ENCODE measurements at regions not wholly inside any gene's neighbourhood (a gene's known extent, or its start where the extent isn't known, plus 50 kb on each side); places are given as distances from the start of the nearest gene placed in this dataset.

- H3K4me3 ChIP-seq (ENCODE audit: extremely low read depth in 1 of 4, insufficient read depth in 2 of 4, low read depth in 3 of 4, low read length in 4 of 4), result no peak overlapping the region
- no peaks in the 10 kb centered on the region for H3K23me2 ChIP-seq (ENCODE audit: low read depth, low read length)
- FAIRE-seq (no peak), DNase-seq (ENCODE audit: low read depth in 1 of 2, low spot score in 2 of 2) (no peak)
- H2BK15ac ChIP-seq (ENCODE audit: low read length), result no peak overlapping the region
- no peaks in the 10 kb centered on the region for H3K27me3 ChIP-seq (replicated peaks in 1 of 4; ENCODE audit: control insufficient read depth in 3 of 4, extremely low read depth in 1 of 4, insufficient read depth in 3 of 4, low read length in 3 of 4)
- no peak overlapping the region for H4K5ac ChIP-seq (ENCODE audit: insufficient read length, low read depth, low read length)
- H2BK5ac ChIP-seq (ENCODE audit: low read depth, low read length), result no peak overlapping the region
- no peak overlapping the region for H3K27ac ChIP-seq (ENCODE audit: low read depth, low read length)
- no peak overlapping the region for H3K18ac ChIP-seq (ENCODE audit: extremely low read depth, low read length)
- no peak overlapping the region for H2AFZ ChIP-seq (ENCODE audit: low read length)
- WGBS, 2 experiments (ENCODE audit: extremely low coverage in 1 of 2, insufficient coverage in 1 of 2, insufficient read length in 1 of 2, insufficient replicate concordance in 2 of 2, low coverage in 1 of 2, low lambda C conversion rate in 2 of 2, missing lambda C conversion rate in 1 of 2), result 69% methylated on average over 4 of the region's 4 CpGs; no CpG with 5 or more reads in 1 of the 2 experiments
- H4K20me1 ChIP-seq (replicated peaks in 1 of 2; ENCODE audit: control insufficient read depth in 1 of 2, insufficient read depth in 2 of 2, low read length in 2 of 2), result no peaks in the 10 kb centered on the region
- no peaks in the 10 kb centered on the region for H3K4me1 ChIP-seq (replicated peaks in 1 of 4; ENCODE audit: control insufficient read depth in 3 of 4, insufficient read depth in 4 of 4, low read length in 3 of 4)
- H3K14ac ChIP-seq (ENCODE audit: insufficient read length), result no peak overlapping the region
- no peak overlapping the region for H4K91ac ChIP-seq (replicated peaks; ENCODE audit: insufficient read length, low read length)
- no peak overlapping the region for H2AK5ac ChIP-seq (ENCODE audit: low read depth, low read length)
- no peak overlapping the region for H2BK120ac ChIP-seq (replicated peaks; ENCODE audit: low read depth, low read length)
- no peak overlapping the region for H3K23ac ChIP-seq (ENCODE audit: insufficient read length)
- no peaks in the 10 kb centered on the region for H3K79me2 ChIP-seq (ENCODE audit: control insufficient read depth in 1 of 2, insufficient read depth in 2 of 2, low read length in 2 of 2)
- H2BK12ac ChIP-seq (ENCODE audit: low read depth, low read length), result no peak overlapping the region
- ChIA-PET CTCF (ENCODE audit: partially characterized antibody) (no interaction called here), POLR2A (ENCODE audit: partially characterized antibody) (no interaction called here)
- no peak overlapping the region for H4K8ac ChIP-seq (ENCODE audit: extremely low read depth, insufficient read depth, low read length)
- H3K56ac ChIP-seq (replicated peaks; ENCODE audit: insufficient read length, low read depth, low read length), result no peak overlapping the region
- no peak overlapping the region for H3K4me2 ChIP-seq (ENCODE audit: insufficient read depth in 1 of 2, low read depth in 2 of 2, low read length in 2 of 2)
- H3K9ac ChIP-seq (replicated peaks in 1 of 4; ENCODE audit: extremely low read depth in 1 of 4, low read depth in 3 of 4, low read length in 3 of 4), result no peak overlapping the region
- no peaks in the 10 kb centered on the region for H3K36me3 ChIP-seq (ENCODE audit: control insufficient read depth in 2 of 4, insufficient read depth in 4 of 4, low read length in 3 of 4)
- H2BK20ac ChIP-seq (ENCODE audit: low read length), result no peak overlapping the region
- H3K9me3 ChIP-seq (ENCODE audit: insufficient read depth in 2 of 2, low read depth in 1 of 2, low read length in 1 of 2), result no peaks in the 10 kb centered on the region
- H3K79me1 ChIP-seq (ENCODE audit: low read depth, low read length), result no peaks in the 10 kb centered on the region
- H3K4ac ChIP-seq (replicated peaks; ENCODE audit: insufficient read length, low read depth, low read length), result no peak overlapping the region
- TF ChIP-seq KDM5A (IDR thresholded peaks at IDR 0.05; ENCODE audit: low read length) (no peak), EP300 (IDR thresholded peaks at IDR 0.05; ENCODE audit: borderline replicate concordance in 1 of 2, low read depth in 2 of 2, low read length in 2 of 2) (no peak), TAF1 (IDR thresholded peaks at IDR 0.05; ENCODE audit: low read depth, low read length) (no peak), TCF12 (IDR thresholded peaks at IDR 0.05; ENCODE audit: low read depth, low read length) (no peak), HDAC6 (IDR thresholded peaks at IDR 0.05; ENCODE audit: low read depth, low read length) (no peak), SP1 (IDR thresholded peaks at IDR 0.05; ENCODE audit: low read depth, low read length) (no peak), CREB1 (IDR thresholded peaks at IDR 0.05) (no peak), BACH1 (IDR thresholded peaks at IDR 0.05; ENCODE audit: low read length) (no peak), GABPA (IDR thresholded peaks at IDR 0.05; ENCODE audit: borderline replicate concordance, insufficient read depth, low read length) (no peak), USF2 (IDR thresholded peaks at IDR 0.05; ENCODE audit: low read length) (no peak), RFX5 (IDR thresholded peaks at IDR 0.05; ENCODE audit: borderline replicate concordance, low read depth, low read length) (no peak), ZNF274 (IDR thresholded peaks at IDR 0.05; ENCODE audit: borderline replicate concordance, extremely low read depth, low read length) (no peak)
- TF ChIP-seq, protein P1, sequence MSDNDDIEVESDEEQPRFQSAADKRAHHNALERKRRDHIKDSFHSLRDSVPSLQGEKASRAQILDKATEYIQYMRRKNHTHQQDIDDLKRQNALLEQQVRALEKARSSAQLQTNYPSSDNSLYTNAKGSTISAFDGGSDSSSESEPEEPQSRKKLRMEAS (IDR thresholded peaks at IDR 0.05), result no peak
- TF ChIP-seq, protein P2, sequence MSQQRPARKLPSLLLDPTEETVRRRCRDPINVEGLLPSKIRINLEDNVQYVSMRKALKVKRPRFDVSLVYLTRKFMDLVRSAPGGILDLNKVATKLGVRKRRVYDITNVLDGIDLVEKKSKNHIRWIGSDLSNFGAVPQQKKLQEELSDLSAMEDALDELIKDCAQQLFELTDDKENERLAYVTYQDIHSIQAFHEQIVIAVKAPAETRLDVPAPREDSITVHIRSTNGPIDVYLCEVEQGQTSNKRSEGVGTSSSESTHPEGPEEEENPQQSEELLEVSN (IDR thresholded peaks at IDR 0.05), result no peak
These were observed 458.0 kb downstream of the CPS1 start for GRCh38 chr2:211014376-211014775.
